Stomach (tissue), 4 donors: ENCODE measurements at regions not wholly inside any gene's neighbourhood (a gene's known extent, or its start where the extent isn't known, plus 50 kb on each side); places are given as distances from the start of the nearest gene placed in this dataset.

ENCODE experiments used
- CTCF ChIP-seq, 7 experiments: fragments of 450-650 bp in 4 of 7; fragments of 200-600 bp in 3 of 7; sonication (generic) in 3 of 7; IDR thresholded peaks; one replicate each; pipeline ENCODE4 v1.5.1; 2016 to 2019; ENCODE audit warnings: antibody characterized with exemption in 7 of 7, control low read depth in 2 of 7, mild to moderate bottlenecking in 1 of 7
- EP300 ChIP-seq: sonication (generic); formaldehyde crosslinking; IDR thresholded peaks from one replicate; pipeline ENCODE4 v1.6.1; 2017; ENCODE audit warnings: antibody characterized with exemption
- POLR2A ChIP-seq, 4 donors: fragments of 450-650 bp; IDR thresholded peaks; one replicate each; pipeline ENCODE4 v1.6.1; 2016; ENCODE audit warnings: antibody characterized with exemption in 4 of 4, control low read depth in 2 of 4, mild to moderate bottlenecking in 1 of 4, moderate library complexity in 1 of 4
- POLR2AphosphoS5 ChIP-seq, 3 donors: sonication (generic); formaldehyde crosslinking; IDR thresholded peaks; one replicate each; pipeline ENCODE4 v1.6.1; 2016; ENCODE audit warnings: antibody characterized with exemption in 3 of 3

- TF ChIP-seq CTCF (IDR thresholded peaks at IDR 0.05): no peak
- no peak for TF ChIP-seq EP300
- TF ChIP-seq POLR2A (IDR thresholded peaks at IDR 0.05): no peak
- no peak for TF ChIP-seq POLR2AphosphoS5 (IDR thresholded peaks at IDR 0.05)
These were observed 68.8 kb upstream of the RAB6C start for GRCh38 chr2:129910446-129911362.
